ENCODE measurements at regions not wholly inside any gene's neighbourhood (a gene's known extent, or its start where the extent isn't known, plus 50 kb on each side); places are given as distances from the start of the nearest gene placed in this dataset.
"Not testable (repeated sequence)": the region's sequence is repeated elsewhere in the genome, so short reads cannot be mapped to it uniquely, and the experiment has no call there.

- no peaks in the 10 kb centered on the region for H3K4me1 ChIP-seq
- TF ChIP-seq EP300 (IDR thresholded peaks at IDR 0.05) (no peak), CTCF (IDR thresholded peaks at IDR 0.05) (no peak), POLR2A (IDR thresholded peaks at IDR 0.05) (no peak)
- H3K9me3 ChIP-seq = peaks cover 0 to 2% (median 0%) of the 10 kb centered on the region in 4 donors
- H3K36me3 ChIP-seq = no peaks in the 10 kb centered on the region
- no peak overlapping the region for H3K4me3 ChIP-seq
- H3K27ac ChIP-seq = no peak overlapping the region
- no peaks in the 10 kb centered on the region for H3K27me3 ChIP-seq
- WGBS, 2 donors = 83 to 95% methylated on average over 3 of the region's 3 CpGs
- DNase-seq (ENCODE audit: low spot score in 2 of 2) = no peak
These were observed 103.8 kb downstream of the TMEM17 start for GRCh38 chr2:62402156-62402555.

- H3K36me3 ChIP-seq = no peaks in the 10 kb centered on the region
- no peak for TF ChIP-seq POLR2A (IDR thresholded peaks at IDR 0.05)
- TF ChIP-seq EP300 (IDR thresholded peaks at IDR 0.05) = no peak
- TF ChIP-seq CTCF (IDR thresholded peaks at IDR 0.05) = no peak
- H3K27me3 ChIP-seq = no peaks in the 10 kb centered on the region
- no peak overlapping the region for H3K27ac ChIP-seq
- WGBS, 2 donors = 60 to 62% methylated on average over 3 of the region's 3 CpGs
- H3K9me3 ChIP-seq = peaks cover 0 to 2% (median 0%) of the 10 kb centered on the region in 4 donors
- no peaks in the 10 kb centered on the region for H3K4me1 ChIP-seq
- no peak overlapping the region for H3K4me3 ChIP-seq
- no peak for DNase-seq (ENCODE audit: low spot score in 2 of 2)
These were observed 107.6 kb downstream of the TMEM17 start for GRCh38 chr2:62398356-62398755.

GRCh38 chr2:62396880-62397279 lies 109.1 kb downstream of the TMEM17 start:
- H3K27ac ChIP-seq = no peak overlapping the region
- no peak overlapping the region for H3K4me3 ChIP-seq
- 67 to 76% methylated on average over 2 of the region's 2 CpGs for WGBS, 2 donors
- no peaks in the 10 kb centered on the region for H3K27me3 ChIP-seq
- H3K9me3 ChIP-seq = peaks cover 0 to under 1% (median 0%) of the 10 kb centered on the region in 4 donors
- no peak for DNase-seq (ENCODE audit: low spot score in 2 of 2)
- TF ChIP-seq CTCF (IDR thresholded peaks at IDR 0.05) = no peak
- TF ChIP-seq POLR2A (IDR thresholded peaks at IDR 0.05) = no peak
- TF ChIP-seq EP300 (IDR thresholded peaks at IDR 0.05) = no peak
- H3K36me3 ChIP-seq = no peaks in the 10 kb centered on the region
- H3K4me1 ChIP-seq = no peaks in the 10 kb centered on the region

GRCh38 chr2:62393293-62393692 lies 112.7 kb downstream of the TMEM17 start:
- no peak overlapping the region for H3K27ac ChIP-seq
- H3K9me3 ChIP-seq = no peaks in the 10 kb centered on the region
- TF ChIP-seq CTCF (IDR thresholded peaks at IDR 0.05) (no peak), POLR2A (IDR thresholded peaks at IDR 0.05) (no peak), EP300 (IDR thresholded peaks at IDR 0.05) (no peak)
- WGBS, 2 donors = 80 to 81% methylated on average over 3 of the region's 3 CpGs
- no peak for DNase-seq (ENCODE audit: low spot score in 2 of 2)
- H3K27me3 ChIP-seq = no peaks in the 10 kb centered on the region
- H3K4me3 ChIP-seq = no peak overlapping the region
- no peaks in the 10 kb centered on the region for H3K4me1 ChIP-seq
- H3K36me3 ChIP-seq = no peaks in the 10 kb centered on the region

- DNase-seq (ENCODE audit: low spot score in 2 of 2) = no peak
- no peaks in the 10 kb centered on the region for H3K9me3 ChIP-seq
- H3K27ac ChIP-seq = no peak overlapping the region
- H3K27me3 ChIP-seq = no peaks in the 10 kb centered on the region
- no peak overlapping the region for H3K4me3 ChIP-seq
- no peaks in the 10 kb centered on the region for H3K4me1 ChIP-seq
- WGBS, 2 donors = 56 to 77% methylated on average over 1 of the region's 1 CpG
- H3K36me3 ChIP-seq = no peaks in the 10 kb centered on the region
- TF ChIP-seq POLR2A (IDR thresholded peaks at IDR 0.05) (no peak), EP300 (IDR thresholded peaks at IDR 0.05) (no peak), CTCF (IDR thresholded peaks at IDR 0.05) (no peak)
These were observed 114.3 kb downstream of the TMEM17 start for GRCh38 chr2:62391696-62392095.

- WGBS, 2 donors = 86 to 89% methylated on average over 2 of the region's 2 CpGs
- not testable (repeated sequence) for H3K36me3 ChIP-seq; DNase-seq (ENCODE audit: low spot score in 2 of 2); H3K27me3 ChIP-seq; H3K9me3 ChIP-seq; H3K4me3 ChIP-seq; H3K4me1 ChIP-seq; H3K27ac ChIP-seq
These were observed 119.6 kb downstream of the TMEM17 start for GRCh38 chr2:62386378-62386777.

Data from tibial nerve (tissue), 4 donors.